K562 (cell line): ENCODE measurements at regions not wholly inside any gene's neighbourhood (a gene's known extent, or its start where the extent isn't known, plus 50 kb on each side); places are given as distances from the start of the nearest gene placed in this dataset.
A peak's percentile ranks its signal among the peaks of the same experiment; 100 is the strongest.

ENCODE experiments used
- ARID1B ChIP-seq: fragments of 450-650 bp; IDR thresholded peaks from 2 replicates; pipeline ENCODE4 v1.6.1; 2016; ENCODE audit warnings: antibody characterized with exemption, mild to moderate bottlenecking, inconsistent platforms
- ASH1L ChIP-seq: fragments of 450-650 bp; IDR thresholded peaks from 2 replicates; pipeline ENCODE4 v1.6.1; 2018; ENCODE audit warnings: borderline replicate concordance, mild to moderate bottlenecking, low read depth; ENCODE audit not compliant: partially characterized antibody
- CBFA2T3 ChIP-seq: fragments of 450-650 bp; IDR thresholded peaks from 2 replicates; pipeline ENCODE4 v1.6.1; 2017
- EHMT2 ChIP-seq: fragments of 450-650 bp; IDR thresholded peaks from 2 replicates; pipeline ENCODE4 v1.6.1; 2018; ENCODE audit warnings: antibody characterized with exemption
- ESRRA ChIP-seq: fragments of 450-650 bp; IDR thresholded peaks from 2 replicates; pipeline ENCODE4 v1.6.1; 2014; ENCODE audit warnings: low read depth, mild to moderate bottlenecking, moderate library complexity, borderline replicate concordance
- HINFP ChIP-seq: fragments of 450-650 bp; conservative IDR thresholded peaks from 2 replicates; pipeline ENCODE4 v1.6.1; 2016; ENCODE audit warnings: missing genetic modification characterization, low read depth, mild to moderate bottlenecking, control low read depth, missing compliant biosample characterization
- HNRNPUL1 ChIP-seq: fragments of 200-400 bp; formaldehyde crosslinking; IDR thresholded peaks from 2 replicates; pipeline ENCODE4 v1.6.1; 2017; ENCODE audit warnings: low read length
- IFI16 ChIP-seq: fragments of 250-450 bp; sonication (Bioruptor Pico); IDR thresholded peaks from 2 replicates; pipeline ENCODE4 v2.1.2; 2022; ENCODE audit warnings: mild to moderate bottlenecking, inconsistent platforms
- MAZ ChIP-seq, 2 experiments: fragments of 450-650 bp in 1 of 2; sonication (generic) in 1 of 2; formaldehyde crosslinking; IDR thresholded peaks in 1 of 2; conservative IDR thresholded peaks in 1 of 2; 2 replicates each; pipeline versions ENCODE4 v1.4.0 to v1.5.0; 2020; ENCODE audit warnings: mild to moderate bottlenecking in 1 of 2, missing genetic modification reagents in 1 of 2
- NCOA1 ChIP-seq: fragments of 450-650 bp; IDR thresholded peaks from 2 replicates; pipeline ENCODE4 v1.6.1; 2016; ENCODE audit warnings: low read depth
- POLR2AphosphoS2 ChIP-seq: IDR thresholded peaks from 2 replicates; pipeline ENCODE4 v1.6.1; 2012; ENCODE audit warnings: low read length, improper control_type of control experiment
- POLR2H ChIP-seq: IDR thresholded peaks from 2 replicates; pipeline ENCODE4 v1.6.1; 2016; ENCODE audit warnings: missing genetic modification characterization, low read depth, mild to moderate bottlenecking, control low read depth, missing compliant biosample characterization, moderate library complexity
- RBM14 ChIP-seq: fragments of 200-400 bp; formaldehyde crosslinking; IDR thresholded peaks from 2 replicates; pipeline ENCODE4 v1.6.1; 2018; ENCODE audit warnings: low read depth, mild to moderate bottlenecking, low read length, moderate library complexity, borderline replicate concordance; ENCODE audit not compliant: insufficient read depth
- RBM39 ChIP-seq: fragments of 200-400 bp; formaldehyde crosslinking; optimal IDR thresholded peaks from 2 replicates; pipeline ENCODE3; 2018; ENCODE audit warnings: low read depth, low read length
- RCOR1 ChIP-seq, 2 experiments: IDR thresholded peaks; 2 replicates each; pipeline ENCODE4 v1.6.1; 2012; ENCODE audit warnings: low read depth in 2 of 2, low read length in 2 of 2, borderline replicate concordance in 1 of 2, improper control_type of control experiment in 1 of 2
- SIN3B ChIP-seq: fragments of 450-650 bp; IDR thresholded peaks from 2 replicates; pipeline ENCODE4 v1.6.1; 2017; ENCODE audit warnings: low read depth, mild to moderate bottlenecking, moderate library complexity
- SMARCA4 ChIP-seq: fragments of 450-650 bp; IDR thresholded peaks from 2 replicates; pipeline ENCODE4 v1.6.1; 2016
- SNRNP70 ChIP-seq: fragments of 200-400 bp; formaldehyde crosslinking; optimal IDR thresholded peaks from 2 replicates; pipeline ENCODE3; 2017; ENCODE audit warnings: low read depth, low read length
- SREBF1 ChIP-seq: fragments of 150-350 bp; IDR thresholded peaks from 2 replicates; pipeline ENCODE4 v1.6.1; 2014; ENCODE audit warnings: antibody characterized with exemption, low read depth, low read length, borderline replicate concordance
- SRSF9 ChIP-seq: fragments of 200-400 bp; formaldehyde crosslinking; IDR thresholded peaks from 2 replicates; pipeline ENCODE4 v1.6.1; 2017; ENCODE audit warnings: low read depth, low read length, borderline replicate concordance
- ZNF165 ChIP-seq: fragments of 250-450 bp; sonication (Bioruptor Pico); IDR thresholded peaks from 2 replicates; pipeline ENCODE4 v1.4.0; 2020; ENCODE audit warnings: borderline replicate concordance
- ZNF24 ChIP-seq: fragments of 450-650 bp; IDR thresholded peaks from 2 replicates; pipeline ENCODE4 v1.6.1; 2016
- ZNF384 ChIP-seq: IDR thresholded peaks from 2 replicates; pipeline ENCODE4 v1.6.1; 2012; ENCODE audit warnings: low read depth, low read length, improper control_type of control experiment
- ZNF592 ChIP-seq: fragments of 450-650 bp; IDR thresholded peaks from 2 replicates; pipeline ENCODE4 v1.6.1; 2017; ENCODE audit warnings: antibody characterized with exemption, mild to moderate bottlenecking
- ZNF707 ChIP-seq: fragments of 250-450 bp; sonication (Bioruptor Pico); conservative IDR thresholded peaks from 2 replicates; pipeline ENCODE4 v1.8.0; 2022; ENCODE audit warnings: inconsistent platforms, mild to moderate bottlenecking, moderate library complexity
- ZNF76 ChIP-seq: fragments of 250-450 bp; sonication (Bioruptor Pico); IDR thresholded peaks from 2 replicates; pipeline ENCODE4 v1.4.0; 2020; ENCODE audit warnings: mild to moderate bottlenecking, moderate library complexity, borderline replicate concordance

- TF ChIP-seq ZNF592 (no peak), ASH1L (no peak), SMARCA4 (no peak), EHMT2 (no peak), ZNF76 (CRISPR knock-in tag) (no peak), MAZ (CRISPR knock-in tag; conservative IDR thresholded peaks at IDR 0.05 in 1 of 2, IDR thresholded peaks at IDR 0.05 in 1 of 2) (0 out of 4 replicates have a peak, but pooled peaks of 1 of the 2 experiments have one; percentile 17), SNRNP70 (no peak), IFI16 (CRISPR knock-in tag) (no peak), ZNF165 (CRISPR knock-in tag) (no peak), RCOR1 (IDR thresholded peaks at IDR 0.05; ENCODE audit: borderline replicate concordance in 1 of 2, low read depth in 2 of 2, low read length in 2 of 2) (no peak), SIN3B (no peak), HNRNPUL1 (no peak), POLR2H (peak; percentile 45; the same call in 1 of the 2 replicates), ARID1B (no peak), CBFA2T3 (no peak), ZNF384 (no peak), RBM39 (no peak), POLR2AphosphoS2 (no peak), SREBF1 (no peak), ZNF707 (CRISPR knock-in tag) (no peak), ZNF24 (no peak), HINFP (no peak), NCOA1 (no peak), SRSF9 (no peak), ESRRA (no peak), RBM14 (no peak)
These were observed 128.8 kb upstream of the KYNU start (continued) for GRCh38 chr2:142748559-142749099.
